Stimulated activated CD8-positive, alpha-beta memory T cell treated with anti-CD3 and anti-CD28 coated beads, Interleukin-4, amount 100 ng/mL, for 24 hours (primary cell): ENCODE measurements at regions not wholly inside any gene's neighbourhood (a gene's known extent, or its start where the extent isn't known, plus 50 kb on each side); places are given as distances from the start of the nearest gene placed in this dataset.

ENCODE experiments used
- DNase-seq: peaks from one replicate; pipeline ENCODE4 v3.0.0-alpha.2; 2020; ENCODE audit warnings: low read depth

DNA sequence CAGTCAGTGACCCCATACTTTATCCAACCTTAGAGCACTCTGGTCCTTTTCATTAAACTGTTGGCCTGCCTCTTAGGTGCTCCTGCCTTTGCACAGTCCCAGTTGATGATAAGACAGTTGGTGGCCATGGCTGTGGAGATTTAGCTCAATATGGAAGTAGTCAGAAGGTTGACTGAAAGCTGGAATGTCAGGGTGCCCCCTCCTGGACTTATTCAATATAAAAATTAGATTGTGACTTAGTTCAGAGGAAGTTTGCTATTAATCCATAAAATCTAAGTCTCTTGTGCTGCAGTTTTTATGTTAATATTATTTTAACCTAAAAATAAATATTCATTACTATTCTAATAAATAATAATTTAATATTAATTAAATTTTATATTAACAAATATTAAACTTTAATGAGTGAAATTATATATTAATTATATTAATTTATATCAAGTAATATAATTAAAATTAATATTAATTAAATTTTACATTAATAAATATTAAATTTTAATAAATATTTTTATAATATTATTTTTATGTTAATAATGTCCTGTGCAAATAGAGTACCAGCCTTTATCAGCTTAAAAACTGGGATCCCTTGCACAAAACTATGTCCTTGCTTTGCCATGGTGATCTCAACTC, 77.7 kb upstream of the ADAMTSL1 start:
- DNase-seq: no peak

DNA sequence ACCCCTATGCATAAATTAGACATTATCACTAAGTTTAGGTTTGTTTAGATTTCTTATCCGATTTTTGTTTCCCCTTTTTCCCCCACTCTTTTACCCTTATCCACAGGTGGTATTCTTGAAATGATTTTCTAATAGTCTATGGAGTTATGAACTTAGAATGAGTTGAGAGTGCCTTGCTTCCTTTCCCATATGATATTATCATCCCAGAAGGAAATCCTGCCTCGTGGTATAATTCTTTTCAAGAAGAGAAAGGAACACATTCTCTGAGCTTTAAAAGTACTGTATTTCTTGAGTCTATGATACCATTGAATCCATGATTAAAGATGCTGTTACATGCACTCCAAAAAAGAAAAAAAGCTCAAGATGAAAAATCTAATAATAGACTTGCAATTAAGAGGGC, 76.9 kb upstream of the ADAMTSL1 start:
- DNase-seq: no peak

DNA sequence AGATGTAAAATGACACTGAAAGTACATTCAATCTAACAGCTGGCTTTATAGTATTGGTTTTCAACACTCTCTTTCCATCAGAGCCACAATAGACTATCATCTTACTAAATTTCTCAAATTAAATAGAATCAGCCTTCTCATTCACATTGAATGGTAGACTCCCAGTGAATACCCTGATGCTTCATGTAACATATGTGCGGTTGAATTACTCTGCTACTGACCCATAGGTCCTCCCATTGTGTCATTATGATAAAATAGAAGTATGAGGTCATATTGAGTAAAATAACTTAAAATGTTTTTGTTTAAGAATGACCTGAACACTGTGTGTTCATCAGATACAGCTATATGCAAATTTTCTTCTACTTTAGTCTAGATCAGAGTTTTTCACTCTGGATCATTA, 75.9 kb upstream of the ADAMTSL1 start:
- no peak for DNase-seq

DNA sequence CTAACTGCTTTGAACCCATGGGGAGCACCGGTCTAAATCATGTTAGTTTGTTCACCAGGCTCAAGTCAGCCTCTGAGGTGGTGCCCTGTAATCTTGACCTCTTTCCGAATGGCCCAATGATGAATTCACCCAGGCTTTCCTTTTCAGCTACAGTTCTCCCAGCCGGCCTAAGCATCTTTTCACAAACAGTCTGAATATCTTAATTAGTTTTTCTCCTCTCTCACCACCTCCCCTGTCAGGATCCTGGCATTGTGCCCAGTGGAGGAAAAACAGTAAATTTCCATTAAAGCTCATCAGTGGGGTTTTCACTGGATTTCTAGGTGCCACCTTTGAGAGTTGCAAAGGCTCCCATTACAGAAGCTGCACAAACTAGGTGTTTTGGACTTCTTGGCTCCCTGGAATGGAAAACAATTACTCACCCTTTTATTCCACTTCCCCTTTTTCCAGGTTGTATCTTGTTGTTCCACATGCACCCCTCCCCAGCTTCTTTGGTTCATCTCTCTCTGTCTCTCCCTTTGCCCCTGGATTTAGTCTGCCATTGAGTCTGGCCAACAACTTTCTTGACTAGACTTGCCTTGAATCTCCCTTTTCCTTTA, 69.4 kb upstream of the ADAMTSL1 start:
- DNase-seq: no peak

GRCh38 chr9:18405240-18405639, 68.7 kb upstream of the ADAMTSL1 start:
- DNase-seq: no peak

- no peak for DNase-seq
These were observed 63.0 kb upstream of the ADAMTSL1 start for GRCh38 chr9:18410983-18411382.

- DNase-seq: no peak
These were observed 52.6 kb upstream of the ADAMTSL1 start for GRCh38 chr9:18421391-18421790.

DNA sequence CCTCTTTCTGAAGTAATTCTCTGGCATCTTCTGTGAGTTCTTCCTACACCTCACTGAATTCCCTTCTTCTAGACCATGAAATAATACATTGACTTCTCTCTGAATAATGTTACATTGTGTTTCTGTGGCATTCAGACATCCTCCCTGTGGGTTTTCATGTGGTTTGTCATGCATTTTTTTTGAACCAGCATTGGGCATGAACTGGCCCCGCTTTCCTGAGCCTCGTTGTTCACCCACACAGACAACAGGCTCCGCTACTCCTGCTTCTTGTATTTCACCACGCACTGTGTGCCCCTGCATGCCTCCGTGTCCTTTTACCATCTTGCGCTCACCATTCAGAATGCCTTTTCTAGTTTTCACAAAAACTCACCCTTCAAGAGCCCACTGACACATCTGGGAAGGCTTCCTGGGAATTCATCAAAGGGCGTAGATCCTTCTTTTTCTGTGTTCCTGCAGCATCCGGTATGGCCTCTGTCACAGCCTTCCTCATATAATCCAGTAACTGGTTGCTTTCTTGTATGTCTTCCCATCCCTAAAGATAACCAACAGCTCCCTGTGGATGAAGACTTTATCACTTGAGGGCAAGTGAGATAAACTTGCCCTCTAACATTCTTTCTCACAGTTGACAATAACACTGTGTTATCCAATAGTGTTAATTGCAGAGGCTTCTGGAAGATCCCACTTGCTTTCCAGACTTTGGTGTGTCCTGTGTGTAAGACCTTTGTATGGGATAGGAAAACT, 51.5 kb upstream of the ADAMTSL1 start:
- DNase-seq: no peak

DNA sequence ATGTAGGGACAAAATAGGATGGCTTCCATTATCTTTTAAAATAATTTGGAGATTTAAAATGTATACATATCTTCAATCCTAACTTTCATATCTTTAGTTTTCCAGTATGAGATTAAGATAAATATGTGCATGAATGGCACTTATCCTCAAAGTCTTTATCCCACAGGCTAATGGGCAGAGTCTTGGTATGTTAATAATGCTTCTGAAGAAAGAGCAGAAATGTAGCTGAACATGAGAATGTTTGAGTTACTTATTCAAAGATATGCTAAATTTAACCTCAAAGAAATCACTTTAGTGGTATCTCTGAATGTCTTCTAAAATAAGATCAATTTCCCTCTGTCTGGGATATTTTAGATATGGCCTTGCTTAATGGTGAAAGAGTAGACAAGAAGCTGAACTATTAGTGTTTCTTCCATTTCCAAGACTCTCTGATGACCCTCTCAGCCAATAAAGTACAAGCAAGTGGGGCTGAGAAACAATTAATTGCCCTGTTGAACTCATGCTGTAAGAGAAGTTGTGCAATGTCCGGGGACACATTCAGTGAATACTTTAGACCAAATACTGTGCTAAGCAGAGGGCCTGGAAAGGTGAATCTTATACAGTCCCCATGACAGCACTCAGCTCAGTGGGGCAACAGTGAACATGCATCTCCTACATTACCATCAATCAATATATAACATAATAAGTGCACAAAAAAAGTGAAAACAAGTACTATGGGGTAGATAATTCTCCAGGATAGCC, 50.0 kb upstream of the ADAMTSL1 start:
- DNase-seq: no peak
